CD4-positive, alpha-beta T cell treated with Interleukin-4 for 1 hour (primary cell): ENCODE measurements at regions not wholly inside any gene's neighbourhood (a gene's known extent, or its start where the extent isn't known, plus 50 kb on each side); places are given as distances from the start of the nearest gene placed in this dataset.
A peak's percentile ranks its signal among the peaks of the same experiment; 100 is the strongest.
"Not testable (repeated sequence)": the region's sequence is repeated elsewhere in the genome, so short reads cannot be mapped to it uniquely, and the experiment has no call there.

Experiments used
- DNase-seq, 2 donors: peaks; one replicate each; pipeline ENCODE4 v3.0.0-alpha.2; 2020 to 2022

GRCh38 chr5:60546207-60546606 lies 153.8 kb downstream of the DEPDC1B start:
- no peak for DNase-seq

GRCh38 chr5:60545551-60545950 lies 154.4 kb downstream of the DEPDC1B start:
- DNase-seq: no peak

GRCh38 chr5:60544142-60544541 lies 155.8 kb downstream of the DEPDC1B start:
- no peak for DNase-seq

GRCh38 chr5:60541980-60542379 lies 158.0 kb downstream of the DEPDC1B start:
- DNase-seq: no peak

- peak in 1 of 2 donors; percentile 74 for DNase-seq
These were observed 158.8 kb downstream of the DEPDC1B start for GRCh38 chr5:60540856-60541805.

- peak in 1 of 2 donors; percentile 15 for DNase-seq
These were observed 160.8 kb downstream of the DEPDC1B start for GRCh38 chr5:60538955-60539866.

- no peak for DNase-seq
These were observed 161.5 kb downstream of the DEPDC1B start for GRCh38 chr5:60538426-60538825.

- no peak for DNase-seq
These were observed 164.0 kb downstream of the DEPDC1B start for GRCh38 chr5:60535951-60536350.

GRCh38 chr5:60535198-60535597 lies 164.8 kb downstream of the DEPDC1B start:
- DNase-seq: no peak

- DNase-seq: no peak
These were observed 166.2 kb downstream of the DEPDC1B start for GRCh38 chr5:60533789-60534188.

- not testable (repeated sequence) for DNase-seq
These were observed 167.2 kb downstream of the DEPDC1B start for GRCh38 chr5:60532796-60533195.

GRCh38 chr5:60530144-60530848 lies 169.7 kb downstream of the DEPDC1B start:
- DNase-seq: not testable (repeated sequence)

- DNase-seq: no peak
These were observed 171.0 kb downstream of the DEPDC1B start for GRCh38 chr5:60529001-60529400.

- DNase-seq: no peak
These were observed 172.9 kb downstream of the DEPDC1B start for GRCh38 chr5:60527072-60527471.

- no peak for DNase-seq
These were observed 173.6 kb downstream of the DEPDC1B start for GRCh38 chr5:60526336-60526875.

- DNase-seq: no peak
These were observed 177.6 kb downstream of the DEPDC1B start for GRCh38 chr5:60522292-60522905.

GRCh38 chr5:60521376-60522291 lies 178.3 kb downstream of the DEPDC1B start:
- DNase-seq: no peak

GRCh38 chr5:60520451-60521227 lies 179.3 kb downstream of the DEPDC1B start:
- no peak for DNase-seq

GRCh38 chr5:60519372-60519771 lies 180.6 kb downstream of the DEPDC1B start:
- DNase-seq: no peak

GRCh38 chr5:60517850-60518249 lies 182.1 kb downstream of the DEPDC1B start:
- DNase-seq: no peak
